HG02840 (cell line): ENCODE measurements at regions not wholly inside any gene's neighbourhood (a gene's known extent, or its start where the extent isn't known, plus 50 kb on each side); places are given as distances from the start of the nearest gene placed in this dataset.
"Not testable (repeated sequence)": the region's sequence is repeated elsewhere in the genome, so short reads cannot be mapped to it uniquely, and the experiment has no call there.

Experiments used
- ATAC-seq: cut with Tn5 transposase; IDR thresholded peaks from one replicate; pipeline ENCODE4 v1.9.1; 2021; ENCODE audit warnings: mild to moderate bottlenecking, moderate library complexity, moderate number of reproducible peaks; ENCODE audit not compliant: unreplicated experiment, low FRiP score

GRCh38 chr5:67996596-67996995 lies 219.0 kb upstream of the PIK3R1 start:
- no peak for ATAC-seq

DNA sequence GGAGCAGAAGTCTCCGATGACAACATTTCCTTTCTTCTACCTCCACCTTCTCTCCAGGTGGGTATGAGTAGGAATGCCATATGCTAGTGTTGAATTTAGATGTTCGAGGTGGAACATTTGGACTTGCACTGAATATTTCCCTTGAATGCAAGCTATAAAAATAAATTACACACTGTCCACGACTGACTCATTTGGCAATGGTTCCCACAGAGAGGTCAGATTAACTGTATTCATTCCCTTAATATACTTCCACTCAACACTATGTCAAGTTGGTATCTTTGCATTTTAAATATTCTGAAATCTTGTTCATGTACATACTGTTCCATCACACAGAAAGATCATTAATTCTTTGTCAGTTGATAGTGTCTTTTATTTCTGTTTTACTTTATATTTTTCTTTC lies 222.6 kb upstream of the PIK3R1 start:
- ATAC-seq = no peak

- no peak for ATAC-seq
These were observed 226.1 kb upstream of the PIK3R1 start for GRCh38 chr5:67989456-67989855.

DNA sequence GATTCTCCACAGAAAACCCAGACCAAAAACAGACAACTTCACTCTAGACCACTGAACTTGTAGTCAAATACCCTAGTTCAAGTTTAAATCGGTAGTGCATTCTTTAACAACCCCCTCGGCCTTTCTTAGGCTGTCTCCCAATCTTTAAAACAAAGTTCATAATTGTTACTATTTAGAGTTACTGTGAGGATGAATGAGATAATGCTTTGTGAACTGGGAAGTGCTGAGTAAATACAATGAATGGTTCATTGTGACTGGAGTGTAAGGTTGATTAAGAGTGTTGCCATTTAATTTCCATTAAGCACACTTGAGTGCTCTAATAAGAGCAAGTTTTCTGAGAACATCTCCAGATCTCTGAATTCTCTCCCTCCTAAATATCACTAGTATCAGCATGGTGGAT lies 228.8 kb upstream of the PIK3R1 start:
- no peak for ATAC-seq

DNA sequence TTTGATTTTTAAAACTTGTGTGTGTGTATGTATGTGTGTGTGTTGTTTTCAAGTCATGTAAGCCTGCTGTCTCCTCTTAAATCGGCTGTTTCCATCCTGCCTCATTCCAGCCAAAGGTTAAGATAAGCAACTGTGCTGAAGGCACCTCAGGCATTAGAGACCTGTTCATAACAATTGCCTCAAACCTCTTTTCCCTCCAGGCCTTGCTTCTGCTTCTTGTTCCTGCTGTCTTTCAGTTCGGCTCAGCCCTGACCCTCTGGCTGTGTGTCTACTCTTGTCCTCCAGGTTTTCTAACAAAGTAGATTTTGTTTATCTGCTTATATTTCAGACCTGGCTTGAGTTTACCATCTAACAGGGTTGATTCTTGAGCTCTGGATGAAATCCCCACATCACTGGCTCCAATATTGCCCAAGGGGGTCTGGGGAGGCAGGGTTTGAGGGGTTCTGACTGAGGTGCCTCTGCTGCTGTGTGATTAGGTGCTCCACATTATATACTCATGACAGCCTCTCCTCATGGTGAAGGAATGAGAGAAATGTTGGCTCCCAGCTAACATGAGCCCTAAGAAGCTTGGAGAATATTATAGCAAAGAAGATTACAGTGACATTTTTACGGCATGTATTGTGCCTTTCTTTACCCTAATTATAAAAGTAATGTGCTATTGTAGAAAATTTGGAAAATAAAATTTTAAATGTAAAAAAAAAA lies 229.7 kb upstream of the PIK3R1 start:
- no peak for ATAC-seq

- no peak for ATAC-seq
These were observed 231.0 kb upstream of the PIK3R1 start for GRCh38 chr5:67984546-67984945.

GRCh38 chr5:67983251-67984110 lies 232.1 kb upstream of the PIK3R1 start:
- ATAC-seq = no peak

DNA sequence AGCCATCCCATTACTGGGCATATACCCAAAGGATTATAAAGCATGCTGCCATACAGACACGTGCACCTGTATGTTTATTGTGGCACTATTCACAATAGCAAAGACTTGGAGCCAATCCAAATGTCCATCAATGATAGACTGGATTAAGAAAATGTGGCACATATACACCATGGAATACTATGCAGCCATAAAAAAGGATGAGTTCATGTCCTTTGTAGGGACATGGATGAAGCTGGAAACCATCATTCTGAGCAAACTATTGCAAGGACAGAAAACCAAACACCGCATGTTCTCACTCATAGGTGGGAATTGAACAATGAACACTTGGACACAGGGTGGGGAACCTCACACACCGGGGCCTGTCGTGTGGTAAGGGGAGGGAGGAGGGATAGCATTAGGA lies 233.4 kb upstream of the PIK3R1 start:
- not testable (repeated sequence) for ATAC-seq

- ATAC-seq = no peak
These were observed 237.4 kb upstream of the PIK3R1 start for GRCh38 chr5:67978171-67978570.

- ATAC-seq = no peak
These were observed 238.5 kb upstream of the PIK3R1 start for GRCh38 chr5:67976891-67977601.

DNA sequence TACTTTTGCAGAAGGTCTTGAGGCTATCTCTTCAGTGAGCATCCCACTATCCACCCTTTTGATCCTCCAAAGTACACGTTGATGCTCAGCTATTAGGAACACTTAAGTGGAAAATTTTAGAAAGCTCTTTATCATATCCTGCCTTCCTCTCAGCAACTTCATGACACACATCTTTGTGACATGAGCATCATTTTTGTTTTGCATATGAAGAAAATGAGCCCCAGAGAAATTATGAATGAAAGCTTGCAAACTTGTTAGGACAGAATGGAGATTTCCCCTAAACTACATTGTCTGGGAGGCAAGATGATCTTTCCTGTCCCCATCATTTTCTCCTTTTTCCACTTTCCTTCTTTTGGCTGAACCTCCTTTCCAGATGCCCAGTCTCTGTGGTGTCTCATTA lies 239.4 kb upstream of the PIK3R1 start:
- no peak for ATAC-seq

- no peak for ATAC-seq
These were observed 241.1 kb upstream of the PIK3R1 start for GRCh38 chr5:67974471-67974870.

DNA sequence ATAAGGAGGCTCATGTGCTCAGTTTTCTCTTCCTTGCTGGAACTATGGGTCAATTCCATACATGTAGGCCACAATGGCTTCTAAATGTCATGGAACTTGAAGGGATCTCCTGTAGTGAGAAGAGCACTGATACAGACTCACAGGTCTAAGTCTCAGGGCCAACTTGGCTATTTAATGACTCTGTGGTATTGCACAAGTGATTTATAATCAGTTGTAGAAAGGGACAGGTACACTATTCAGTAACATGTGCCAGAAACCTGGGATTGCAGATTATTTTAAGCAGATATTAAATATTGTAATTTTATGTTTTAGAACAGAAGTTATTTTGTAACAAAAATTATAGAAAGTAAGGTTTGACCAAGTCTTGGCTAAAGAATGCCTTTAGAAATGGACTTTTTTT lies 241.5 kb upstream of the PIK3R1 start:
- no peak for ATAC-seq

DNA sequence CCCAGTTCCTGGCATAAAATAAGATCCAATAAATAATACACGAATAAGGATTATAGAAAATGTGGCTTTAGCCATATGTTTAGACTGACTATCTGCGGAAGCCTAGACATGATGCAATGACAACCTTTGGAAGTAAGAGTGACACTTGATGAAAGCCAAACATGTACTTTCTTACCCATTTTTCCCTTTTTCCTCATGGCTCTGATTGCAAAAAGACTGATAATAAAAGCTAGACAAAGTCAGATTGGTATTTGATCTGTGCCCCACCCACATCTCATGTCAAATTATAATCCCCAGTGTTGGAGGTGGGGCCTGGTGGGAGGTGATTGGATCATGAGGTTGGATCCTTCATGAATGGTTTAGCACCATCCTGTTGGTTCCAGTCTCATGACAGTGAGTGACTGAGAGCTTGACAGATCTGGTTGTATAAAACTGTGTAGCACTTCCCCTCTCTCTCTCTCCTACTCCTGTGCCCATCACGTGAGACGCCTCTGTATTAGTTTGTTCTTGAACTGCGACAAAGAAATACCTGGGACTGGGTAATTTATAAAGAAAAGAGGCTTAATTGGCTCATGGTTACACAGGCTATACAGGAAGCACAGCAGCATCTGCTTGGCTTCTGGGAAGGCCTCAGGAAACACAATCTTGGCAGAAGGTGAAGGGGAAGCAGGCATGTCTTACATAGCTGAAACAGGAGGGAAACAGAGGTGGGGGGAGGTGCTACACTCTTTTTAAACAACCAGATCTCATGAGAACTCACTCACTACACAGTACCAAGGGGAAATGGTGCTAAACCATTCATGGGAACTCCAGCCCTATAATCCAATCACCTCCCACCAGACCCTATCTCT lies 243.4 kb upstream of the PIK3R1 start:
- no peak for ATAC-seq

- ATAC-seq = no peak
These were observed 244.2 kb upstream of the PIK3R1 start for GRCh38 chr5:67971223-67971830.

DNA sequence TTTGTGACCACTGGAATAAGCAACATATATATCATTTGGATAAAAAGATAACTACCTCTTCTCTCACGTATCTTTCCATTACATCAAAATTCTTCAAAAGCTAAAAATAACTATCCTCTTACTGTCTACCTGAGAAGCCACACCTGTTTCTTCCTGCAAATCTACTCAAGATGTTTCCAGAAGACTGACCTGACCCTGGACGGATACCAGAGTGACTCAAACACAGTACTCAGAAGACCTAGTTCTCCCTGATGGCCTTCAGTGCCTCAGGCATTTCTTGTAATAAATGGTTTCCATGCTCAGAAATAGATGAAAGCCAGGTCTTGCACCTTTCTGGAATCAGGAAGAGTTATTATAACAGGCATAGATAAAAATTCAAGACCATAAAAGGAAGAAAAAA lies 245.9 kb upstream of the PIK3R1 start:
- ATAC-seq = no peak

DNA sequence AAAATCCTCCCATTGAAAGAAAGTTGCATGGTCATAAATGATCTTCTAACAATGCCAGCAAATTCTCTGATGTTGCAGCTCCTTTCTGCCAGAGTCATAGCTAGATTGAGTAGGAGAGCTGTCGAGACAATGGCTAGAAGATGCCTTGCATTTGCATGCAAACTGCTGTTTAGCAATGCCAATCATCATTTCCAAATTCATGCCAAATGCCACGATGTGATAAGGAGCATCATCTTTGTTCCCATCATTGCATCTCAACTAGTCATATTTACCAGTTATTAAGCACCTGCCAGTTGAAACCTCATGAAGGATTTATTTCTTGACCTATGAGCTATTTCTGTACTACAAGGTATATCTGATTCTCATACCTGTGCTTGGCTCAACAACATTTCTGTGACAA lies 246.4 kb upstream of the PIK3R1 start:
- no peak for ATAC-seq

DNA sequence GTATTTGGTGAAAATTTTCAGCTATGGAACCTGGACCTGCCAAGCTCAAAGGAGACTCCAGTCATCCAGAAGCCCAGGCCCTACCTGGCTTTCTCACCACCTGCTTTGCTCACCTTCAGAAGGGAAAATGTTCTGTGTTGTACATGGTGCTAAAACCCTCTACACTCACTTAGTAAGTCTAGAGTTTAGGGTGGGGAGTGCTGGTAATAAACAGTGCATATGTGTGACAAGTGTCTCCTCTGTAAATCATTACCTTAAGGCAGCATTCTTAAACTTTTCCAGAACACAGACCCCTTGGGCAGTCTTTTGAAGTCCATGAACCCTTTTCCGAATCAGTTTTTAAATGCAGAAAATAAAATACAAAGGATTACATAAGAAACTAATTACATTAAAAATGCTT lies 248.8 kb upstream of the PIK3R1 start:
- no peak for ATAC-seq

DNA sequence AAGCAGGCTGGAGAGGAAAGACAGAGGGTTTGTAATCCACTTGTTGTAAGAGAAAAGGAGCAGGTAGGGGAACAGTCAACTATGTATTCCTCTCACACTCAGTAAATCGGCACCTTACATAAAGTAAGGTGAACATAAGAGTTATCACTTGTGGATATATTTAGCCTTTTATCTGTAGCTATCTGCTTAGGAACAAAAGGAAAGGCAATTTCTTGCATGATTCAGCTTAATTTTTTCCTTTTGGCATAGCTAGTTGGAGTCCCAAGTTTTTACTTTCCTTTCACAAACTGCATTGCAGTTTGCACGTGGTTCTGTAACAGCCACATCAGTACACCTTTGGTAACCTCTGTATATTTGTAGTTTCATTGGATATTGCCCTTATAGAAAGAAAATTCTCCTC lies 250.9 kb upstream of the PIK3R1 start:
- ATAC-seq = no peak
